ENCODE measurements at regions not wholly inside any gene's neighbourhood (a gene's known extent, or its start where the extent isn't known, plus 50 kb on each side); places are given as distances from the start of the nearest gene placed in this dataset.
A peak's percentile ranks its signal among the peaks of the same experiment; 100 is the strongest.

GRCh38 chr1:219991511-219991810 is 54.8 kb downstream of the EPRS1 start:
- intact Hi-C loops (cut with micrococcal nuclease; ENCODE audit: unreplicated experiment): loop anchor here (1.0 to 5.0 kb wide), 3 partner anchors 114 to 154 kb away; no protein-coding TSS in a partner anchor

More at GRCh38 chr1:219991511-219991810, 54.8 kb downstream of the EPRS1 start:
- Histone ChIP-seq H4K20me1 (ENCODE audit: insufficient read depth, low read length) (no peaks in the 10 kb centered on the region), H3K9me3 (ENCODE audit: low read length) (no peaks in the 10 kb centered on the region), H2AFZ (ENCODE audit: low read length) (no peak overlapping the region), H3K4me2 (ENCODE audit: low read depth, low read length) (no peak overlapping the region), H3K79me2 (ENCODE audit: insufficient read depth, low read length) (no peaks in the 10 kb centered on the region), H3K27ac (ENCODE audit: extremely low read length, insufficient read depth, low read length) (no peak overlapping the region), H3K36me3 (replicated peaks in 1 of 2; ENCODE audit: control insufficient read depth in 1 of 2, insufficient read depth in 2 of 2, low read length in 2 of 2) (peaks cover 6 to 38% of the 10 kb centered on the region in 2 experiments), H3K4me1 (ENCODE audit: insufficient read depth, low read length) (peaks cover 22% of the 10 kb centered on the region), H3K9ac (ENCODE audit: insufficient read depth, low read depth, low read length) (no peak overlapping the region), H3K27me3 (ENCODE audit: control insufficient read depth in 1 of 2, insufficient read depth in 2 of 2, low read length in 2 of 2) (no peaks in the 10 kb centered on the region), H3K4me3 (replicated peaks in 1 of 3; ENCODE audit: insufficient read depth in 1 of 3, low read depth in 2 of 3, low read length in 3 of 3) (no peak overlapping the region)
- no peak for TF ChIP-seq SPEN (CRISPR knock-in tag; IDR thresholded peaks at IDR 0.05; ENCODE audit: low read depth)
- no peak for TF ChIP-seq ZNF230 (CRISPR knock-in tag; IDR thresholded peaks at IDR 0.05)
- no peak for TF ChIP-seq TAF1 (CRISPR knock-in tag; IDR thresholded peaks at IDR 0.05)
- TF ChIP-seq ZNF563 (CRISPR knock-in tag; IDR thresholded peaks at IDR 0.05): no peak
- TF ChIP-seq POGK (CRISPR knock-in tag; conservative IDR thresholded peaks at IDR 0.05): no peak
- TF ChIP-seq ETV5 (CRISPR knock-in tag; IDR thresholded peaks at IDR 0.05; ENCODE audit: borderline replicate concordance): no peak
- no peak for TF ChIP-seq THAP7 (CRISPR knock-in tag; IDR thresholded peaks at IDR 0.05)
- TF ChIP-seq ZSCAN21 (CRISPR knock-in tag; IDR thresholded peaks at IDR 0.05; ENCODE audit: borderline replicate concordance): no peak
- no peak for TF ChIP-seq ZNF761 (CRISPR knock-in tag; conservative IDR thresholded peaks at IDR 0.05)
- no peak for TF ChIP-seq FOXM1 (CRISPR knock-in tag; IDR thresholded peaks at IDR 0.05)
- no peak for TF ChIP-seq ZNF639 (CRISPR knock-in tag; conservative IDR thresholded peaks at IDR 0.05)
- TF ChIP-seq ZNF816 (CRISPR knock-in tag; IDR thresholded peaks at IDR 0.05; ENCODE audit: borderline replicate concordance): no peak
- no TSS peak for BruUV-seq (replicated peaks)
- no peak for DNase-seq (ENCODE audit: low spot score)
- POLR2A ChIA-PET: interaction anchor here (1.3 kb wide), 1 partner anchor 55 kb away, joined by 3 read pairs; the partner anchor contains the start of gene EPRS1
- 45% methylated on average over 2 of the region's 3 CpGs for WGBS (ENCODE audit: low lambda C conversion rate)
- CTCF ChIA-PET (ENCODE audit: low intra/inter-chr PET ratio, low total read pairs): no interaction called here
- in situ Hi-C loops (cut with HindIII; ENCODE audit: extremely low pct_ligation_motif_present, low pct_unique_long_range_greater_than_20kb): no loop called here
- no peak for FAIRE-seq
- ATAC-seq: peak; percentile 48

All from HepG2 (cell line).